ENCODE measurements at regions not wholly inside any gene's neighbourhood (a gene's known extent, or its start where the extent isn't known, plus 50 kb on each side); places are given as distances from the start of the nearest gene placed in this dataset.

DNA sequence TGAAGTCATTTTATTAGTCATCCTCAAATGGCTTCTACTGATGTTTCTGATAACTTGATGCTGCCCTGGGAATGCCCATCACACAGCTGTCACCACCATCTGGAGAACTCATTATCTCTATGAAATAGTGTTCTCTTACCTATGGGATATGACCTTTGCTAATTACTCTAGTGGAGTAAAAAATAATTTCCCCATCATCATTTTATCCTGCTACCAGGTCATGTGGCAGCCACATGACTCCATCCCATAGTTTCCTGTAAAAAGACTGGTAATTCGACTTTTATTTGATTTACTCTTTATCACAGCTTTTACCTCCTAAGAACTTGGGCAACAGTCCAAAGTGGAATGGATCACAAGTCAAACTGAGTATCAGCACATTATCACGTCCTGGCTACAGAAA lies 76.1 kb upstream of the USP25 start:
- TF ChIP-seq POLR2AphosphoS5 (IDR thresholded peaks at IDR 0.05; ENCODE audit: low read depth, low read length) (no peak), POLR2A (IDR thresholded peaks at IDR 0.05; ENCODE audit: low read depth, low read length) (no peak), SPI1 (IDR thresholded peaks at IDR 0.05; ENCODE audit: low read depth, low read length) (no peak), TAF1 (IDR thresholded peaks at IDR 0.05; ENCODE audit: low read depth, low read length) (no peak), PAX5 (IDR thresholded peaks at IDR 0.05; ENCODE audit: insufficient read depth, low read length, severe bottlenecking) (no peak), POU2F2 (IDR thresholded peaks at IDR 0.05; ENCODE audit: low read depth, low read length) (no peak)
